T-helper 2 cell treated with Interferon-gamma antibody and Interleukin-4, amounts not matched to agents 5 μg/mL and 100 μg/mL, for 36 hours (primary cell): ENCODE measurements at regions not wholly inside any gene's neighbourhood (a gene's known extent, or its start where the extent isn't known, plus 50 kb on each side); places are given as distances from the start of the nearest gene placed in this dataset.
"Not testable (repeated sequence)": the region's sequence is repeated elsewhere in the genome, so short reads cannot be mapped to it uniquely, and the experiment has no call there.

Source experiments
- DNase-seq: peaks from one replicate; pipeline ENCODE4 v3.0.0; 2021; ENCODE audit warnings: low spot score
- H3K27ac Mint-ChIP-seq: one replicate; pipeline ENCODE4 v1.8.0; 2021; ENCODE audit warnings: mild to moderate bottlenecking, mixed read lengths
- H3K27me3 Mint-ChIP-seq: one replicate; pipeline ENCODE4 v1.8.0; 2021; ENCODE audit warnings: low read depth, mixed read lengths
- H3K36me3 Mint-ChIP-seq: one replicate; pipeline ENCODE4 v1.8.0; 2021; ENCODE audit warnings: low read depth, mixed read lengths
- H3K4me1 Mint-ChIP-seq: one replicate; pipeline ENCODE4 v1.8.0; 2021; ENCODE audit warnings: low read depth, mixed read lengths
- H3K4me3 Mint-ChIP-seq: one replicate; pipeline ENCODE4 v1.8.0; 2022; ENCODE audit warnings: mild to moderate bottlenecking, moderate library complexity, mixed read lengths
- H3K9me3 Mint-ChIP-seq: one replicate; pipeline ENCODE4 v1.8.0; 2021; ENCODE audit warnings: mixed read lengths

GRCh38 chr2:138879931-138880330 lies 99.7 kb upstream of the NXPH2 start:
- no peak for DNase-seq
- Mint-ChIP-seq H3K27me3 (no peaks in the 10 kb centered on the region), H3K36me3 (no peaks in the 10 kb centered on the region), H3K27ac (no peak overlapping the region), H3K9me3 (no peaks in the 10 kb centered on the region), H3K4me1 (no peaks in the 10 kb centered on the region), H3K4me3 (no peak overlapping the region)

DNA sequence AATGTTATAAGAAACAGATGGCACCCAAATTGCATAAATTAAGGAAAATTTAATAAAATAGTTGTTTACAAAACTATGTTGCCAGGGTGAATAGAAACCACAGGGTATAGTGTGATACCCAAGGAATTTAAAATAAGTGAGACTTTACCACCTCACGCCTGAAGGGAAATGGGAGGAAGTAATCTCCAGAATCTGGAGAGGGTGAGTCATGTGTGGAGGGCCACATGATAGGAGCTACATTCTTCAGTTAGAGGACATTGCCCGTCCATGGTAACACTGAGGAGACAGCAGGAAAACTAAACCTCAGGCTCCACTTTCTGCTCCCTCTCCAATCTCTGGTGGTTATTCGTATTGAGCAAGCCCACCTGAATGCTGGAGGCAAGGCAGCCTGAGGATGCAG lies 97.2 kb upstream of the NXPH2 start:
- no peak overlapping the region for H3K4me3 Mint-ChIP-seq
- no peaks in the 10 kb centered on the region for H3K4me1 Mint-ChIP-seq
- H3K27ac Mint-ChIP-seq, result no peak overlapping the region

DNA sequence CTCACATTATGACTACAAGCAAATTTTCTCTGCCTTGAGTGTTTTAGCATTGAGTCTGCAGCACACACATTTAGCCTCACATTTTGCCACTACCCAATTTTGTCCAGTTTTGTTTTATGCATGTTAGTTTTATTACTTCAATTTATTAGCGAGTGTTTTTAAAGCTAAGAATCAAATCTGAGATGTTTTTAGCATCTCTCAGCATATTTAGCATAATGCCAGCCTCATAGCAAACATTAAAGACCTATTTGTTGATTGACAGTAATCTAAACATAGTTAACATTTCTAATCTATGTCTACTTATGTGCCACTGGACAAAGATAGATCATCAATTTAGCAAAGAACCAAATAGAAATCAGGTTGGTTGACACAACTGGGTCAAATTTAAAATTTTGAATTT lies 94.1 kb upstream of the NXPH2 start:
- Mint-ChIP-seq H3K4me3 (no peak overlapping the region), H3K27me3 (no peaks in the 10 kb centered on the region), H3K4me1 (no peaks in the 10 kb centered on the region), H3K36me3 (no peaks in the 10 kb centered on the region), H3K9me3 (no peaks in the 10 kb centered on the region), H3K27ac (no peak overlapping the region)
- no peak for DNase-seq

More for the DNA sequence above, 97.2 kb upstream of the NXPH2 start:
- Mint-ChIP-seq H3K9me3 (no peaks in the 10 kb centered on the region), H3K36me3 (no peaks in the 10 kb centered on the region), H3K27me3 (no peaks in the 10 kb centered on the region)
- DNase-seq, result no peak

DNA sequence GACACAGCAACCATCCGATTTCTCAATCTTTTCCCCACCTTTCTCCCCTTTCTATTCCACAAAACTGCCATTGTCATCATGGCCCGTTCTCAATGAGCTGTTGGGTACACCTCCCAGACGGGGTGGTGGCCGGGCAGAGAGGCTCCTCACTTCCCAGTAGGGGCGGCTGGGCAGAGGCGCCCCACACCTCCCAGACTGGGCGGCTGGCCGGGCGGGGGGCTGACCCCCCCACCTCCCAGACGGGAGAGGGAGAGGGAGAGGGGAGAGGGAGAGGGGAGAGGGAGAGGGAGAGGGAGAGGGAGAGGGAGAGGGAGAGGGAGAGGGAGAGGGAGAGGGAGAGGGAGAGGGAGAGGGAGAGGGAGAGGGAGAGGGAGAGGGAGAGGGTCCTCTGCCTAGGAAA lies 91.9 kb upstream of the NXPH2 start:
- not testable (repeated sequence) for H3K27ac Mint-ChIP-seq, H3K9me3 Mint-ChIP-seq, H3K36me3 Mint-ChIP-seq, H3K4me3 Mint-ChIP-seq, DNase-seq, H3K27me3 Mint-ChIP-seq, H3K4me1 Mint-ChIP-seq

DNA sequence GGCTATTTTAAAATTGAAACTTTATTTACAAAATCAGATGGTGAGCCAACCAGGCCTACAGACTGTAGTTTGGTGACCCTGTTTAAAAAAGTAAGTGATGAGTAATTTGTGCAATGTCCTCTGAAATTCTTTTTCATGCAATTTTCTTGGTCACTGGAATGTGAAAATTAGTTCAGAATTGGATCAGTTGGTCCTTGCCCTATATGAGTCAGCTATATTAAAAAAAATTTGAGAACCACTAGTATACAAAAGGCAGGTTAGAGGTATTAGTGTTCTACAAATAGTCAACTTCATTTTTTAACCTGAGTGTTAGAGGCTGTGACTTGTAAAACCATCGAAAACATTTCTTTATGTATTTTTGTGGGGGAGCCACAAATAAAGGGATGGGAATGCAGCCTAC lies 91.1 kb upstream of the NXPH2 start:
- Mint-ChIP-seq H3K27me3 (no peaks in the 10 kb centered on the region), H3K9me3 (no peaks in the 10 kb centered on the region), H3K27ac (no peak overlapping the region), H3K36me3 (no peaks in the 10 kb centered on the region), H3K4me3 (no peak overlapping the region), H3K4me1 (no peaks in the 10 kb centered on the region)
- no peak for DNase-seq

GRCh38 chr2:138867341-138867740 lies 87.2 kb upstream of the NXPH2 start:
- no peaks in the 10 kb centered on the region for H3K36me3 Mint-ChIP-seq
- no peak overlapping the region for H3K27ac Mint-ChIP-seq
- DNase-seq, result no peak
- H3K4me1 Mint-ChIP-seq, result no peaks in the 10 kb centered on the region
- H3K9me3 Mint-ChIP-seq, result no peaks in the 10 kb centered on the region
- no peaks in the 10 kb centered on the region for H3K27me3 Mint-ChIP-seq
- H3K4me3 Mint-ChIP-seq, result no peak overlapping the region

DNA sequence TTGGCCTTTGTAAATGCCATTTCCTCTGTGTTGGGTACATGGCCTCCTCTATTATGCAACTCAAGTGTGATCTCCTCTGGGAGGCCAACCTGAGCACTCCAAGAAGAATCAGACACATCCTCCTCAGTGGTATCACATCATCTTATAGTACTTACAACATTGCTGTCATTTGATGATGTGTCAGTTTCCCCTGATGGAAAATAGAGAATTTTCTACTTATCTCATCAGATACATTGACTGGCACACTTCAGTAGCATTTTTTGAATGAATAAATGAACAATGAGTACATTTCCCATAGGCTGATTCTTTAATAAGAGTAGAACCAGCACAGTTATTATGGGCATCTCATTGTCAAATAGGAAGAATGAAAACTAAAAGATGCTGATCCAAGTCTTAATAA lies 86.6 kb upstream of the NXPH2 start:
- Mint-ChIP-seq H3K27ac (no peak overlapping the region), H3K4me1 (no peaks in the 10 kb centered on the region), H3K4me3 (no peak overlapping the region), H3K9me3 (no peaks in the 10 kb centered on the region), H3K27me3 (no peaks in the 10 kb centered on the region), H3K36me3 (no peaks in the 10 kb centered on the region)
- DNase-seq, result no peak

DNA sequence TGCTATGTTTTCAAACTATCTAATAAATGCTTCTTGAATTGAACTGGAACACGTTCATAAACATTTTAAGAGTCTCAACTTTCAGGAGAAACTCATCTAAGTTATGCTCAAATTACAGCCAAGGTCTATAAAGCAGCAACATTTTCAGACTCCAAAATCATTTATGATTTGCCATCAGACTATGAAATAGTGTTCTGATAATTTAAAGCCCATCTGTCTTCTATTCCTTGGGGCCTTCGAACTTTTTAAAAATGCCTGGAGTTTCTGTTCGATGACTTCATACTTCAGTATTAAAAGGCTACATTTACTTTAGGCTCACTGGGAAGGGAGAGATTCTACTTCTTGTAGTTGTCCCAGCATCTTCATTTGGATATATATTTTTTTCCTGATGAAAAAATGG lies 73.6 kb upstream of the NXPH2 start:
- Mint-ChIP-seq H3K36me3 (no peaks in the 10 kb centered on the region), H3K4me3 (no peak overlapping the region), H3K4me1 (no peaks in the 10 kb centered on the region), H3K27ac (no peak overlapping the region), H3K9me3 (no peaks in the 10 kb centered on the region), H3K27me3 (no peaks in the 10 kb centered on the region)
- no peak for DNase-seq

- H3K36me3 Mint-ChIP-seq, result no peaks in the 10 kb centered on the region
- no peaks in the 10 kb centered on the region for H3K27me3 Mint-ChIP-seq
These were observed 73.1 kb upstream of the NXPH2 start for GRCh38 chr2:138853296-138853695.

DNA sequence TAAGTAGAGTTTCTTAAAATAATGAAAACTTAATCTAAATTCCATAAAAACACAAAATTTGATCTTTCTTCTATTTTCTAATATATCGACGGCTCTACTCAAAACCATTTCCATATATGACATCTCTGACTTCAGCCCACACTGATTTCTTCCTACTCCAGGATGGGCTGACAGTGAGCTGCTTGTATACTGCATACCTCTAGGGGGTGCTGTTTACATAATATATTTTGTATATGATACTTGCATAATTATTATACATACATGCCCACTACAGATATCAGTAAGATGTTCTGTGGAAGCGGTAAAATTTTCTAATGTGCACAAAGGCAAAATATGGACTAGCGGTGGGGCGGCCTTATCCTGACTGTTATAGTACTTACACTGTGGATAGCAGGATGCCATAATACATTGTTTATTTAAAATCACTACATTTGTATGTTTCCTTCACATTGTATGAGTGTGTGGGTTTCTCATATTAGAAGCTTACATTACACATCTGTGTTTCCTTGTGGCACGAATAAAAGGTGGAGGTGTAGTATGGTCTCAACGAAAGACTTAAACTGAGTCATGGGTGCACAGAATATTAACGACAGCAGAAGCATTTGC lies 66.1 kb upstream of the NXPH2 start:
- Mint-ChIP-seq H3K4me3 (no peak overlapping the region), H3K9me3 (no peaks in the 10 kb centered on the region), H3K27ac (no peak overlapping the region), H3K4me1 (no peaks in the 10 kb centered on the region), H3K27me3 (peaks cover 2% of the 10 kb centered on the region), H3K36me3 (no peaks in the 10 kb centered on the region)
- no peak for DNase-seq

More at GRCh38 chr2:138853296-138853695, 73.1 kb upstream of the NXPH2 start:
- Mint-ChIP-seq H3K9me3 (no peaks in the 10 kb centered on the region), H3K4me1 (no peaks in the 10 kb centered on the region), H3K4me3 (no peak overlapping the region), H3K27ac (no peak overlapping the region)
- DNase-seq, result no peak

DNA sequence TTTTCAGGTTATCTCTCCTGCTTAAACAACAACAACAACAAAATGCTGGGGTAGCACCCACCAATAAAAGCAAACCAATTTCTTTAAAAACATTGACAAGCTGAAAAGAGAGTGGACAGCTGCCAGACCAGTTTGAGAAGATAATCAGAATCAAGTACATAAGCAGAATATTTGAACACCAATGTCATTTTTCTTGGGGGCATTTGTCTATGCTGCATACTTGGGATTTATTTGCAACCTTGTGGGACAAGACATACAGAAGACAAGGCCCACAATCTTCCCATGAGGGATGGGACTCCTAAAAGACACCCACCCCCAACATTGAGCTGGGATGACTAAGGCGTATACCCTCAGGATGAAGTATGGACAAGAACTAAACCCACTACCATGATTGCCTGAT lies 62.2 kb upstream of the NXPH2 start:
- no peaks in the 10 kb centered on the region for H3K36me3 Mint-ChIP-seq
- no peaks in the 10 kb centered on the region for H3K4me1 Mint-ChIP-seq
- DNase-seq, result no peak
- H3K9me3 Mint-ChIP-seq, result no peaks in the 10 kb centered on the region
- no peak overlapping the region for H3K4me3 Mint-ChIP-seq
- no peak overlapping the region for H3K27ac Mint-ChIP-seq
- H3K27me3 Mint-ChIP-seq, result peaks cover 2% of the 10 kb centered on the region

DNA sequence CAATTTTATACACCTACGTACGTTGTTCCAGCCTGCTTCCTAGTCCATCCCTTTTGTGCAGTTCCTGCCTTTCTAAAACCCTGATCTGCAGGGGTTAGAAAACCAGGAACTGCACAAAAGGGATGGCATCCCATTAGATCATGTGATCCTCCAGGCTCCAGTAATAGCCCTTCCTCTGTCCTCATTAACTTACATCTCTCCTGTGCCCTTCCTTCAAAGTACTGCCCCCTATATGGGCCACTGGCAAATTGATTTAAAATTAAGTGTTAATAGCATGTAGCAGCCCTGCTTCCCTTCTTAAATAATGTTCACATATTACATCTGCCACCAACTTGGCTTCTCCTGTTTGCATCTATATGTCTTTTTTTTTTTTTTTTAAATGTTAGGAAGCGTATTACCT lies 61.3 kb upstream of the NXPH2 start:
- no peak overlapping the region for H3K4me3 Mint-ChIP-seq
- H3K27ac Mint-ChIP-seq, result no peak overlapping the region
- no peak for DNase-seq
- no peaks in the 10 kb centered on the region for H3K36me3 Mint-ChIP-seq
- H3K4me1 Mint-ChIP-seq, result no peaks in the 10 kb centered on the region
- no peaks in the 10 kb centered on the region for H3K9me3 Mint-ChIP-seq
- H3K27me3 Mint-ChIP-seq, result peaks cover 2% of the 10 kb centered on the region

DNA sequence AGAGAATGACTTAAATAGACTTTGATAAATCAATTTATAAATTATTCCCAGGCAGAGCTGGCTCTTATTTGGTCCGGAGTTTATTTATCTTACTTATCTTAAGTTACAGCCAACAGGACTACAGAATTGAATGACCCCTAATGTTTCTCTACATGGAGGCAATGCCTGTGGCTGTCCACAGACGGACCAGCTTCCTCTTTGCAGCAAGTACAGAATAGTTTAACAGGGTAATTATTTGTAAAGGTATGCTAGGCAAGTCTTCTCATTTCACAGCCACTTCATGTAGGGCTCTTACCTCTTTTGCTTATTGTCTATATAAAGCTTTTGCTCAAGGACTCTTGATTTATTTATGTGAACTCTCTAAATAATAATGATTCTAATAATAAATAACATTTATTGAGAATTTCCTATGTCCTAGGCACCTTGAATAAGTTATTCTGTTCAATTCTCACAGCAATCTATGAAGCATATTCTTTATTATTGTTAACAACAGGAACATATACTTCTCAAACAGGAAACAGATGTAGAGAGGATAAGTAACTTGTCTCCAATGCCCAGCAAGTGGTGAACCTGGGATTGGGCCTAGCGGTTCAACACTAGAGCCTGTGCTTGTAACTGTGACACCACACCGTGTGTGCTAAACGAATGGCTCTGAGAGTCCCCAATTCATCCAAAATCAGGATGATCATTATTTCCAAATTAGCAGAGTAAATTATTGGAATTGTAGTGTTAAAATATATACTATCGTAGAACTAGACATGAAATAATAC lies 58.8 kb upstream of the NXPH2 start:
- H3K36me3 Mint-ChIP-seq, result no peaks in the 10 kb centered on the region

DNA sequence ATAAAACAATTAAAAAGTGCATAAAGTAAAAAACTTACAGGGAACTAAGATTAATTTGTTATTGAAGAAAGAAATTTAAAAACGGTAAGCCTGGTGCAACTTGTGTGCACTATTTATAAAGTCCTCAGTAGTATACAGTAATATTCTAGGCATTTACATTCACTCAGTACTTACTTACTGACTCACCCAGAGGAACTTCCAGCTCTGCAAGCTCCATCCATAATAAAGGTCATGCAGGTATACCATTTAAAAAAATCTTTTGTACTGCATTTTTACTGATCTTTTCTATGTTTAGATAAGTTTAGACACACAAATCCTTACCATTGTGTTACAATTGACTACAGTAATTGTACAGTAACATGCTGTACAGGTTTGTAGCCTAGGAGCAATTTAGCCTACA lies 51.5 kb upstream of the NXPH2 start:
- Mint-ChIP-seq H3K27ac (no peak overlapping the region), H3K27me3 (peaks cover 4% of the 10 kb centered on the region), H3K4me3 (no peak overlapping the region), H3K9me3 (no peaks in the 10 kb centered on the region), H3K36me3 (no peaks in the 10 kb centered on the region), H3K4me1 (no peaks in the 10 kb centered on the region)
- DNase-seq, result no peak

More for the DNA sequence above, 58.8 kb upstream of the NXPH2 start:
- H3K4me1 Mint-ChIP-seq, result no peaks in the 10 kb centered on the region
- H3K9me3 Mint-ChIP-seq, result no peaks in the 10 kb centered on the region
- no peak overlapping the region for H3K4me3 Mint-ChIP-seq
- H3K27me3 Mint-ChIP-seq, result peaks cover 2% of the 10 kb centered on the region
- no peak for DNase-seq
- H3K27ac Mint-ChIP-seq, result no peak overlapping the region

DNA sequence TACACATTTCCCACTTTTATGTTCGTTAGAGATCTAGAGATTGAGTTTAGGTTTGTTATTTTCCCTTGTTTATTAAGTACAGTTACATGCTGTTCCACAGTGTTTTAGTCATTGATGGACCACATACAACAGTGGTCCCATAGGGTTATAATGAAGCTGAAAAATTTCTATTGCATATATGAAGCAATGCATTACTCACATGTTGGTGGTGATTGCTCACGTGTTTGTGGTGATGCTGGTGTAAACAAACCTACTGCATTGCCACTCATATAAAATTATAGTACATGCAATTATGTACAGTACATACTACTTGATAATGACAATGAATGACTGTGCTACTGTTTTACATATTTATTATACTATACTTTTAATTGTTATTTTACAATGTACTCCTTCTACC lies 51.0 kb upstream of the NXPH2 start:
- Mint-ChIP-seq H3K4me3 (no peak overlapping the region), H3K27me3 (peaks cover 4% of the 10 kb centered on the region), H3K9me3 (no peaks in the 10 kb centered on the region), H3K36me3 (no peaks in the 10 kb centered on the region), H3K4me1 (no peaks in the 10 kb centered on the region), H3K27ac (no peak overlapping the region)
- DNase-seq, result no peak
